ENCODE measurements at regions not wholly inside any gene's neighbourhood (a gene's known extent, or its start where the extent isn't known, plus 50 kb on each side); places are given as distances from the start of the nearest gene placed in this dataset.
"Not testable (repeated sequence)": the region's sequence is repeated elsewhere in the genome, so short reads cannot be mapped to it uniquely, and the experiment has no call there.

DNA sequence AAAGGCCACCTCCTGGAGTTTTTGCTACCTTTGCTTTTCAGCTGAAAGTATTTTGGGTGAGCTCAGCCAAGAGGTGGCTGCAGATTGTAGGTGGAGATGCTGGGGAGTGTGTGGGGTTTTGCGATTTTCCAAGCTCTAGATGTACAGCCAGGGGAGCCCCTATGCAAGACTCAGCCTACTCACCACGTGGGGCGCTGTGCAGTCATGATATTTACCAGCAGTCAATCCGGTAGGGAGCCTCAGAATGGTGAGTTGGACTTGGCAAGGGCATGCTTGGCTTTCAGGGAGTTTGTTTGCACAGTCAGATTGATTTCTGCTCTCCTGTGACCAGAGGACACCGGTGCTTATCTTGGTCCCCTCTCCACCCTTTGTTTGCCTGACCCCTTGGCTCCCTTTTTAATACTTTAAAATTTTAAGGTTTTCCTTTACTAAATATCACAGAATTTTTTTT, 175.3 kb downstream of the UTP18 start:
- peak; percentile 76 for DNase-seq (ENCODE audit: low spot score)

DNA sequence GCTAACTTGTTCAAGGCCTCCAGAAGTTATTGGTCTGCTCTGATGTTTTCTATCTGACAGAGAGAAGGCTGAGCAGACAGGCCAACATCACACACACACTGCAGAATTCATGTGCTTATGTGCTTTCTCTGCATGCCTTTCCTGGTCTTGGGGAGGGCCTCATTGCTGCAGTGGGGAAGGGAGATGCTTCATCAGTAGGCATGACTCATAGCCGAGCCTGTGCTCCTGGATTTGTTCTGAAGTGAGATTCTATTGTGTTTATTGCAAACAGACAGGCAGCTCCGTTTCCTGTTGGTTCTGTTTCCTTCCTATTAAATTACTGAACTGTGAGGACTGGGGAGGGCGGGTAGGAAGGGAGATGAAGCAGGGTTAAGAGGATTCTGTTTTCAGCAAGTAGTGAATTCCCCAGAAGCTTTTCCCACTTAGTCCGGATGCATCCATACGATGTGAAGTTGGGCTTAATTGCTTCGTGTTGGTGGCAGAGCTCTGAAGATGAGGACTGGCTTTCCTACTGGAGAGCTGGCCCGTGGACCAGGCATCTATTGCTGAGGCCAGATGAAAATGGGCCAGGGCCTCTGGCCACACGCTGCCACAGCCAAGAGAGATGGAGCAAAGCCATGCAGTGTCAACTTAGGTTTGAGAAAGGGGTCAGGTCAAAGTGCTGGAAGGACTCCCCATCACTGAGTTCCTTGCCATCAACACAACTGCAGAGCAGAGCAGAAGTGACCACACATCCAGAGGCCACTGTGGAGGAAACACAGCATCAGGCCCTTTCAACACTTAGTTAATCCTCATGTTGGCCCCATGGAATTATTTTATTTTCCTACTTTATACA, 179.3 kb downstream of the UTP18 start:
- DNase-seq (ENCODE audit: low spot score): no peak

GRCh38 chr17:51441431-51441830, 181.1 kb downstream of the UTP18 start:
- peak; percentile 35 for DNase-seq (ENCODE audit: low spot score)

GRCh38 chr17:51442088-51442865, 181.9 kb downstream of the UTP18 start:
- DNase-seq (ENCODE audit: low spot score): peak; percentile 34

DNA sequence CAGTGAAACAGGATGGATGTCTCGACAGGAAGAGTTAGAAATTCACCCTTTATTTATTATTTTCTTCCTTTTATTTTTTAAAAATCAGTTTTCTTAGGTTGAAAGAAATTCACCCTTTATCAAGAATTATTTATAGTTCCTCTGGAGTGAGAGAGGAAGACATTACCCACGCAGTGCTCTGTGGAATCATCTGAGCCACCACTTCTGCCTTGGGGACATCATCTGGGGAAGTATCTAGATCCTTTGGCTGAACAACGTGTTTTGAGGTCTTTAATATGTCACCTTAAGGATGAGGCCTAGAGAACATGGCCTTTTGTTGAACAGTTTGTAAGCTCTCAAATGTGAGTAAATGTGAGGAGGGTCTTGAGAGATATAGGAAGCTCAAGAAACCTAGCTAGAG, 183.3 kb downstream of the UTP18 start:
- DNase-seq (ENCODE audit: low spot score): no peak

DNA sequence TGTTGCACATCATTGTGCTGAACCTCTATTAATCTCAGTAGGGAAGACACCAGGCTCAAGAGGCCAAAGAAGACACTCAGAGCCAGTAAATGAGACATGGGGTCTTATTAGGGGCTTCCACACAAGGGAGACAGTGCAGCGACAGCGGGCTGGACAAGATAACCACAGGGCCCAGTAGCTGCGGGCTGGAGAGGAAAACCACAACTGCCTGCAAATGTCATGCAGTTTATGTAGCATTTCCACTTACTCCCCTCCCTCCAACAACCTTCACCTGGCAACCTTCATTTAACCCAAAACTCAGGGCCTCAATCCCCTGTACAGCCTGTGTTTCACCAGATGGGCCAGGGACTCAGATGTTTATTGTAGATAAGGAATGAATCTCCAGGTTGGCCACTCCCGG, 185.6 kb downstream of the UTP18 start:
- DNase-seq (ENCODE audit: low spot score): peak; percentile 25

DNA sequence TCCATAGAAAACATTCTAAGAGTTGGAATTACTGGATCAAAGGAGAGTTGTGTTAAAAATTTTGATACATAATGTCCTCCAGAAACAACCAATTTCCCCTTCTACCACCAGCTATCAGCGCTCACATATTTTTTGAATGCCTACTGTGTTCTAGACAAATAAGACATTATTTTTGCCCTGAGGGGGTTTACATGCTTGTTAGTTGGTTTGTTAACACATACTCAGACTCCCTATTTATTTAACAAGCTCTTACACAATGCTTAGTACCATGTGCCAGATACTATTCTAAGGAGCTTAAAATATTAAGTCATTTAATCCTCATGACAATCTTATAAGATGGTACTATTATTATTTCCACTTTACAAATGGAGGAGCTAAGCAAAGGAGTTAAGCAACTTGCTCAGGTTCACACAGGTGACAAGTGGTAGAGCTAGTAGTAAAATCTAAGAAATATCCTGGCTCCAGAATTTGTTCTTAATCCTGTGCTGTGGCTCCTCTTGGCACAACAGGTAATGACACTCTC, 194.2 kb downstream of the UTP18 start:
- DNase-seq (ENCODE audit: low spot score): no peak

GRCh38 chr17:51455211-51455610, 194.9 kb downstream of the UTP18 start:
- DNase-seq (ENCODE audit: low spot score): no peak

- DNase-seq (ENCODE audit: low spot score): no peak
Observed at GRCh38 chr17:51455931-51456330, 195.6 kb downstream of the UTP18 start.

GRCh38 chr17:51456942-51457341, 196.6 kb downstream of the UTP18 start:
- DNase-seq (ENCODE audit: low spot score): no peak

DNA sequence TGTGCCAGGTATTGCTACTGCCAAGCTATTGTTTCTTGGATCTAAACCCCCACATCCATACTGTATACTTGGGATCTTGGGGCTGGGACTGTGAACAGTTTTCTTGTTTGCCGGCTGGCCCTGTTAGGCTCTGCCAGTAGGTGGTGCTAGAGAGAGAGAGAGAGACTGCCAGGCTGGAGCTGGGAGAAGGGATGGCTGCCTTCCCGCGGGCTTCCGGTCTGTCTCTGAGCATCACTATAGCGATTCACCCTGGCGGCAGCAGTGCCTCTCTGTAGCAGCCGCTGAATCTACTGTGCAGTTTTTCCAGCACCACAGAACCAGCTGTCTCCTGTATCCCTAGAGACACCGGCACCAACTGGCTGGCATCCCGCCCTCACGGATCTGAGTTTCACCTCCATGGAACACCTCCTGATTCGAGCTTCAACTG, 201.2 kb downstream of the UTP18 start:
- DNase-seq (ENCODE audit: low spot score): peak; percentile 80

GRCh38 chr17:51463353-51463752, 203.0 kb downstream of the UTP18 start:
- no peak for DNase-seq (ENCODE audit: low spot score)

- no peak for DNase-seq (ENCODE audit: low spot score)
Observed at GRCh38 chr17:51467336-51467735, 207.0 kb downstream of the UTP18 start.

DNA sequence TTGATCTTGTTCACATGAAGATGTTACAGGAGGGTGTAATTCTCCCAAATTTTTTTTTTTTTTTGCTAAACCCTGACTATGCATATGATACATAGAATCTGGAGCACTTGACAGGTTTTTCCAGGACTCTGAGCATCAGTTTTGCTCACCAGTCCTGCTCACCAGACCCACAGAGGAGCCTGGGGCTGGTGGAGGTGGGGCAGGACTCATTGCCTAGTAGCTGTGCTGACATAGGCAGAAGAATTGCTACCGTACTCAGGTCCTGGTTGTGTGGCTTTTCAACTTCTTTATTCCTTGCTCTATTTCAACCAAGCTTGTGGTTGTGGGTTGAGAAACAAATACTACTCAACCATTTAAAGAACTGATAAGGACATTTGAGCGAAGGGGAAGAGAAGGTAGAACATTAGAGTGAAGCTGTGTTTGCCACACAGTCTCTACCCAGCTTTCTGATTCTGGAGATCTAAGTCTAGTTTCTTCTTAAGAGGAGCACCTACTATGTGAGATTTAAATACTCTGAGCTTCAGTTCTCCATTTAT, 212.4 kb downstream of the UTP18 start:
- no peak for DNase-seq (ENCODE audit: low spot score)

DNA sequence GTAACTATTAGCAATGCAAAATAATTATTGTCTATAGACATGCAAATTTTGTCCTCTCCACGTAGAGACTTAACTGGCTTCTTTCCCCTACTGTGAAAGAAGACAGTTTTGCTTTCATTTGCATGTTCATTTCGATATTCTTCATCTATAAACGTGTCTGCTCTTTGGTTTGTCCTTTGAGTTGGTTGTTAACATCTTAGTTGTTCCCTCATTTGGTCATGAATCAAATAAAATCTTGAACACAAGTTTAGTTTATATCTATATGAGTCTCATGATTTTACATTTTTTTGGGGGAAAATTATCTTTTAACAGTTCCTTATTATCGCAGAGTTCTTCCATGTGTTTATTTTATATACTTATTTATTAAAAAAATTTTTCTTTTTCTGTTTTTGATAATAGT, 214.4 kb downstream of the UTP18 start:
- no peak for DNase-seq (ENCODE audit: low spot score)

GRCh38 chr17:51475730-51476129, 215.4 kb downstream of the UTP18 start:
- DNase-seq (ENCODE audit: low spot score): no peak

- no peak for DNase-seq (ENCODE audit: low spot score)
Observed at GRCh38 chr17:51479303-51479702, 219.0 kb downstream of the UTP18 start.

GRCh38 chr17:51481370-51481769, 221.0 kb downstream of the UTP18 start:
- DNase-seq (ENCODE audit: low spot score): no peak

- DNase-seq (ENCODE audit: low spot score): not testable (repeated sequence)
Observed at GRCh38 chr17:51482248-51482647, 221.9 kb downstream of the UTP18 start.

DNA sequence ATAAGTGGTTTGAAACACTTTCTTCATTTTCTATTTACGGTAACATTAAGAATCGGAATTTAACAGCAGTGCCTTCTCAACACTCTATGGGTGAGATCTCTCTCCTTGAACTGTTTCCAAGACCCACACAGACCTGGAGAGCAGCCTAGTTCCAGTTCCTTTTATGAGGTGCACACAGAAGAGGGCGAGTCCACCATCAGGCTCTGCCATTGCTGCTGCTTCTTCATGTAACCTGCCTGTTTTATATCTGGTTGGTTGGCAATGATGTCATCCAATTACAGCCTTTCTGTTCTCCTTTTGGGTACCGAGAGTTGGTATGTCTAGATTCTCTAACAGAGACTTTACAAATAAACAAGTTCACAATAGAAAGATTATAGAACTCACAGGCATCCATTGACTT, 225.7 kb downstream of the UTP18 start:
- no peak for DNase-seq (ENCODE audit: low spot score)

DNA sequence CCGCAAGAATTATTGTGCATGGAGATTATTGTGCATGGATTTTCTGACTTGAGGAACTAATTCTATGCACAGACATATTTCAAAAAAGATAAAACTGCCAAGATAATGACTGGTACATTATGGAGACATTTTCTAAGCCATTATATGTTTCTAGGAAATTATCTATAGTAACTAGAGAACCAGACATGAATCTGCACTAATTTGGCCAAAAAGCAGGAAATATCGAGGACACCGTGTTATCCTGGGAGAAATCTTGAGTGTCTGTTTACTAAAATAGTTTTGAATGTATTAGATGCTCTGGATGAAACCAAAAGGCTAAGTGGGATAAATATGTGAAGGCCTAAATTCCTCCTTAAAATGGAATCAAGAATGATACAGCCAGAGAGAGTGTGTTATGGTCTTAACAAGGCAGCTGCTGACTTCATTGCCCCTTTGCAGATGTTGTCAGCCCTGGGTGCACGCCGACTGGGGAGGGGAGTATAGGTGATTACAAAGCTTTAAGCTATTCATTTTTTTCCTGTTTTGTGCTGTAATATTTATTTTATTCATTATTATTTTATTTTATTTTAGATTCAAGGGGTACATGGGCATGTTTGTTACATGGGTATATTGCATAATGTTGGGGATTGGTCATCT, 226.7 kb downstream of the UTP18 start:
- DNase-seq (ENCODE audit: low spot score): no peak

DNA sequence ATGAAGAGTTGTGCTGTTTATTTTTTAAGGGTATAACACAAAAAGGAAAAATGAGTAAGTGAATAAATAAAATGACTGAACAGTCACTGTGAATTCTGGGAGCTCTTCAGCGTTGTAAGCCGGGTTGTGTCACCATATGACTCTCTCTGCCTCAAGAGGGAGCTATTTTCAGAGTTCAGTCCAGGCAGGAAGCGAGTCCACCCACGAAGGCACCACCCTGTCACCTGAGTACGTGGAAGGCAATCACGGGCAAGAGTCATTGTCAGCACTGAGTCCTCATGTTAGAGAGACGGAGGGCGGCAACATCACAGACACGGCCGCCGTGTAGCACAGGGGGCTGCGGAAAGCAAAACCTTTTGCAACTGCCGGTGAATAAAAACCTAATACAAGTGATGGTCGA, 227.6 kb downstream of the UTP18 start:
- peak; percentile 55 for DNase-seq (ENCODE audit: low spot score)
